Spleen (tissue), 7 donors: ENCODE measurements at regions not wholly inside any gene's neighbourhood (a gene's known extent, or its start where the extent isn't known, plus 50 kb on each side); places are given as distances from the start of the nearest gene placed in this dataset.

Source experiments
- POLR2AphosphoS5 ChIP-seq, 3 donors: sonication (generic); formaldehyde crosslinking; IDR thresholded peaks; one replicate each; pipeline ENCODE4 v1.5.1; 2017; ENCODE audit warnings: antibody characterized with exemption in 3 of 3
- TF ChIP-seq, protein P1 (sequence below), 11 experiments: fragments of 200-600 bp in 7 of 11; fragments of 450-650 bp in 4 of 11; sonication (generic) in 4 of 11; IDR thresholded peaks in 8 of 11; conservative IDR thresholded peaks in 3 of 11; 1 replicate in 7 of 11; 2 replicates in 4 of 11; pipeline versions ENCODE4 v1.4.0 to v1.8.0; 2016 to 2021; ENCODE audit warnings: antibody characterized with exemption in 11 of 11, inconsistent platforms in 4 of 11, mild to moderate bottlenecking in 1 of 11
- donor health status: DM: no; HTN: no; CAD: no; lungs with moderate emphysema.
- donor health status: DM: no; HTN: no; CAD: no.
- donor health status: DM: no; HTN: no; CAD: no.

DNA sequence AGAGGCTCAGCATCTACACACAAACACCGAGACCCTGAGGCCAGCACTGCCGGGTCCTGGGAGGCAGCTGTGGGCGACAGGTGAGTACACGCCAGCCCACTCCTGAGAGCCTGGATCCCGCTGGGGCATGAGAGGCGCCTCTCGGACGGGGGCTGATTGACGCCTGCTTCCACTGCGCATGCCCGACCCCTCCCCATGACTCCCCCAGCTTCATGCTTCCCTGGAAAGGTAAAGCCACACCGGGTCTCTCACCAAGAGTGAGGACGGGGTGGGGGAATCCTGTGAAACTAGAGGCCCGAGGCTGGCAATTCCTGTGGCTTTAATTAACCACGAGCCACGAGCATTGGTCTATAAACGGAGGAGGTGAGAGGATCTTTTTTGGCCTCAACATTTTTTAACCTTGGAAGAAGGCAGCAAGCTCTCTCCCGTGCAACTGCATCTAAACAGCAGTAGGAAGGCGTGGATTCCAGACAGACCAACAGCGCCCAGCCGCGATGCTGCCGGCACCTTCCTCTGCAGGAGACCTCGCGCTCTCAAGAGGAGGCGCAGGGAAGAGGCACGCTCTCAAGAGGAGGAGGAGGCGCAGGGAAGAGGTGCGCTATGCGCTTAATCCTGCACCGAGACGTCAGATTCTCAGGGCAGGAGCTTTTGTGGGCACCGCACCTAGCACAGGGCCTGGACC, 71.8 kb upstream of the METRNL start:
- TF ChIP-seq, protein P1, sequence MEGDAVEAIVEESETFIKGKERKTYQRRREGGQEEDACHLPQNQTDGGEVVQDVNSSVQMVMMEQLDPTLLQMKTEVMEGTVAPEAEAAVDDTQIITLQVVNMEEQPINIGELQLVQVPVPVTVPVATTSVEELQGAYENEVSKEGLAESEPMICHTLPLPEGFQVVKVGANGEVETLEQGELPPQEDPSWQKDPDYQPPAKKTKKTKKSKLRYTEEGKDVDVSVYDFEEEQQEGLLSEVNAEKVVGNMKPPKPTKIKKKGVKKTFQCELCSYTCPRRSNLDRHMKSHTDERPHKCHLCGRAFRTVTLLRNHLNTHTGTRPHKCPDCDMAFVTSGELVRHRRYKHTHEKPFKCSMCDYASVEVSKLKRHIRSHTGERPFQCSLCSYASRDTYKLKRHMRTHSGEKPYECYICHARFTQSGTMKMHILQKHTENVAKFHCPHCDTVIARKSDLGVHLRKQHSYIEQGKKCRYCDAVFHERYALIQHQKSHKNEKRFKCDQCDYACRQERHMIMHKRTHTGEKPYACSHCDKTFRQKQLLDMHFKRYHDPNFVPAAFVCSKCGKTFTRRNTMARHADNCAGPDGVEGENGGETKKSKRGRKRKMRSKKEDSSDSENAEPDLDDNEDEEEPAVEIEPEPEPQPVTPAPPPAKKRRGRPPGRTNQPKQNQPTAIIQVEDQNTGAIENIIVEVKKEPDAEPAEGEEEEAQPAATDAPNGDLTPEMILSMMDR (IDR thresholded peaks at IDR 0.05 in 8 of 11, conservative IDR thresholded peaks at IDR 0.05 in 3 of 11) = no peak
- no peak for TF ChIP-seq POLR2AphosphoS5 (IDR thresholded peaks at IDR 0.05)
